Transverse colon (tissue), 4 donors: ENCODE measurements at regions not wholly inside any gene's neighbourhood (a gene's known extent, or its start where the extent isn't known, plus 50 kb on each side); places are given as distances from the start of the nearest gene placed in this dataset.
A peak's percentile ranks its signal among the peaks of the same experiment; 100 is the strongest.

ENCODE experiments used
- EP300 ChIP-seq: sonication (generic); formaldehyde crosslinking; IDR thresholded peaks from one replicate; pipeline ENCODE4 v1.6.1; 2017; ENCODE audit warnings: antibody characterized with exemption, low read depth
- POLR2A ChIP-seq: fragments of 450-650 bp; IDR thresholded peaks from one replicate; pipeline ENCODE4 v1.6.1; 2016; ENCODE audit warnings: antibody characterized with exemption, mild to moderate bottlenecking, moderate library complexity
- POLR2AphosphoS5 ChIP-seq, 3 donors: sonication (generic); formaldehyde crosslinking; IDR thresholded peaks; one replicate each; pipeline ENCODE4 v1.6.1; 2016; ENCODE audit warnings: antibody characterized with exemption in 3 of 3
- TF ChIP-seq, protein P1 (sequence below), 5 experiments: fragments of 200-600 bp in 3 of 5; fragments of 450-650 bp in 2 of 5; sonication (generic) in 3 of 5; IDR thresholded peaks; 1 replicate in 2 of 5; 2 replicates in 3 of 5; pipeline ENCODE4 v1.5.1; 2016 to 2017; ENCODE audit warnings: antibody characterized with exemption in 5 of 5, inconsistent platforms in 3 of 5, mild to moderate bottlenecking in 2 of 5, moderate library complexity in 1 of 5

DNA sequence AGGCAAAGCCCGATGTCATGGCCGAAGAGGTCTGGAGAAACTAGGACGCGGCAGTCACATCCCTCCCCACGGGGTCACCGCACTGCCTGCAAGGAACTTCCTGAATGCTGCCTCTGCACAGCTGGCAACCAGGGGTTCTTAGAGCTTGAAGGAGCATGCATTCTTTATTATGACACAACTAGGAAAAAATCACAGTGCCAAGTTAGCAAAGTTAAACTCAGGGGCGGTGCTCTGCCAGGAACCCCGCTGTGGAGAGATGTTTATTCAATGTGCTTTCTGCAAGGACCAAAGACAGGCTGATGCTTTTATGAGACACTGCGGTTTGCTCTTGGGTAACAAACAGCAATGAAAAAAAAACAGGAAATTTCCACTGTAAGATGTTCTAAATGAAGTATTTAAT is 287.3 kb upstream of the FOXQ1 start:
- TF ChIP-seq, protein P1, sequence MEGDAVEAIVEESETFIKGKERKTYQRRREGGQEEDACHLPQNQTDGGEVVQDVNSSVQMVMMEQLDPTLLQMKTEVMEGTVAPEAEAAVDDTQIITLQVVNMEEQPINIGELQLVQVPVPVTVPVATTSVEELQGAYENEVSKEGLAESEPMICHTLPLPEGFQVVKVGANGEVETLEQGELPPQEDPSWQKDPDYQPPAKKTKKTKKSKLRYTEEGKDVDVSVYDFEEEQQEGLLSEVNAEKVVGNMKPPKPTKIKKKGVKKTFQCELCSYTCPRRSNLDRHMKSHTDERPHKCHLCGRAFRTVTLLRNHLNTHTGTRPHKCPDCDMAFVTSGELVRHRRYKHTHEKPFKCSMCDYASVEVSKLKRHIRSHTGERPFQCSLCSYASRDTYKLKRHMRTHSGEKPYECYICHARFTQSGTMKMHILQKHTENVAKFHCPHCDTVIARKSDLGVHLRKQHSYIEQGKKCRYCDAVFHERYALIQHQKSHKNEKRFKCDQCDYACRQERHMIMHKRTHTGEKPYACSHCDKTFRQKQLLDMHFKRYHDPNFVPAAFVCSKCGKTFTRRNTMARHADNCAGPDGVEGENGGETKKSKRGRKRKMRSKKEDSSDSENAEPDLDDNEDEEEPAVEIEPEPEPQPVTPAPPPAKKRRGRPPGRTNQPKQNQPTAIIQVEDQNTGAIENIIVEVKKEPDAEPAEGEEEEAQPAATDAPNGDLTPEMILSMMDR (IDR thresholded peaks at IDR 0.05), result no peak
- TF ChIP-seq POLR2AphosphoS5 (IDR thresholded peaks at IDR 0.05) (peak; percentile 13 to 42 (median 26)), POLR2A (no peak), EP300 (no peak)
